Hepatocyte (in vitro differentiated cells): ENCODE measurements at regions not wholly inside any gene's neighbourhood (a gene's known extent, or its start where the extent isn't known, plus 50 kb on each side); places are given as distances from the start of the nearest gene placed in this dataset.

Source experiments
- EZH2 ChIP-seq: fragments of 200-600 bp; sonication (generic); IDR thresholded peaks from 2 replicates; pipeline ENCODE4 v1.6.1; 2016; ENCODE audit warnings: antibody characterized with exemption, mild to moderate bottlenecking, borderline replicate concordance
- TF ChIP-seq, protein P1 (sequence below): fragments of 200-600 bp; sonication (generic); IDR thresholded peaks from 2 replicates; pipeline ENCODE4 v1.5.1; 2016; ENCODE audit warnings: antibody characterized with exemption, mild to moderate bottlenecking; ENCODE audit not compliant: poor library complexity

DNA sequence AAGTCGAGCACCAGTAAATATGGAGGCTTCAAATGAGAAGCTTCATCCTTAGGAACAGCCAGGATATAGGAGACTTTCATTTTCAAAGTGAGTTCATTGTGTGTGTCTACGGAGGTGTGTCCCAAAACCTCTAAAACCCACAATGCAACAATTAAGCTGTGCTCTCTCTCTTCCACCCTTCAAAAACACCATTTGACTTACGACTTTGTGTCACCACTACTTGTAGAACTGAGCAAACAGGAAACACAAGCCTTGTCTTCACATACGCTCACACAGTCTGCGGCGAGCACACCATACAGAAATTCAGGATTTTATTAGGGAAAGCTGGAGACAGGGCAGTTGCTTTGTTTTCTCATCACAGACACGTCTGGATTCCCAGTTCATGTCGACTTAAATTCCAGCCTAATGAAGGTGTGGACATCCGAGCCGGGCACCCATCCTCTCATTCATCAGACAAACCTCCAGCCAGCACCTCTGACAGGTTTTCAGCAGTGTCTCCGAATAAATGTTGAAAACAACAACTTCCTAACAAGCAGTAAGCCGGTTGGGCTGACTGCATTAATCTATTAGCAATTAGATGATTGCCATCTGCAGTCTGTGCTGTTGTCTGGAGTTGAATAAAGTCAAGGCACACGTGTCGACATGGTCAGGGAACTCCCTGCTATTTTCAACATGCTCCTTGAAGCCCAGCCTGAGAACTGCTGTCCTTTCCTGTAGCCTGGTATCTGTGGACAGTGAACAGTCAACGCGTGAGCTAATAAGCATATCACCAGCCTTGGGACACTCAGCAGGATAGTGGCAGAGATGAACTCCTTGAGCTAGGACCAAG lies 1411.1 kb downstream of the BRD1 start:
- no peak for TF ChIP-seq EZH2
- TF ChIP-seq, protein P1, sequence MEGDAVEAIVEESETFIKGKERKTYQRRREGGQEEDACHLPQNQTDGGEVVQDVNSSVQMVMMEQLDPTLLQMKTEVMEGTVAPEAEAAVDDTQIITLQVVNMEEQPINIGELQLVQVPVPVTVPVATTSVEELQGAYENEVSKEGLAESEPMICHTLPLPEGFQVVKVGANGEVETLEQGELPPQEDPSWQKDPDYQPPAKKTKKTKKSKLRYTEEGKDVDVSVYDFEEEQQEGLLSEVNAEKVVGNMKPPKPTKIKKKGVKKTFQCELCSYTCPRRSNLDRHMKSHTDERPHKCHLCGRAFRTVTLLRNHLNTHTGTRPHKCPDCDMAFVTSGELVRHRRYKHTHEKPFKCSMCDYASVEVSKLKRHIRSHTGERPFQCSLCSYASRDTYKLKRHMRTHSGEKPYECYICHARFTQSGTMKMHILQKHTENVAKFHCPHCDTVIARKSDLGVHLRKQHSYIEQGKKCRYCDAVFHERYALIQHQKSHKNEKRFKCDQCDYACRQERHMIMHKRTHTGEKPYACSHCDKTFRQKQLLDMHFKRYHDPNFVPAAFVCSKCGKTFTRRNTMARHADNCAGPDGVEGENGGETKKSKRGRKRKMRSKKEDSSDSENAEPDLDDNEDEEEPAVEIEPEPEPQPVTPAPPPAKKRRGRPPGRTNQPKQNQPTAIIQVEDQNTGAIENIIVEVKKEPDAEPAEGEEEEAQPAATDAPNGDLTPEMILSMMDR, result no peak
